Left ventricle myocardium superior (tissue), 1 donor: ENCODE measurements at regions not wholly inside any gene's neighbourhood (a gene's known extent, or its start where the extent isn't known, plus 50 kb on each side); places are given as distances from the start of the nearest gene placed in this dataset.
A peak's percentile ranks its signal among the peaks of the same experiment; 100 is the strongest.

Source experiments
- ATAC-seq: fragments of 200-7000 bp; cut with Tn5 transposase; one replicate; pipeline ENCODE4 v1.9.1; 2020; ENCODE audit warnings: mild to moderate bottlenecking, moderate library complexity
- DNase-seq: peaks from one replicate; pipeline ENCODE4 v3.0.0-alpha.2; 2020
- intact Hi-C: fragments of 100-400 bp; cut with micrococcal nuclease; formaldehyde crosslinking; loops from one replicate; pipeline ENCODE4 v1.11.0; 2022
- donor health status: DM: no; HTN: yes; CAD: no; lungs with severe emphysema.

- ATAC-seq (no peak), DNase-seq (no peak)
- intact Hi-C loops = no loop called here
Observed at GRCh38 chr4:14237911-14238310, 610.4 kb upstream of the BOD1L1 start.

GRCh38 chr4:14241574-14241973, 614.0 kb upstream of the BOD1L1 start:
- DNase-seq (no peak), ATAC-seq (no peak)
- intact Hi-C loops = no loop called here

GRCh38 chr4:14247767-14248166, 620.2 kb upstream of the BOD1L1 start:
- intact Hi-C loops = no loop called here
- DNase-seq (no peak), ATAC-seq (no peak)

- intact Hi-C loops = no loop called here
- no peak for ATAC-seq
- DNase-seq = no peak
Observed at GRCh38 chr4:14249226-14249625, 621.7 kb upstream of the BOD1L1 start.

GRCh38 chr4:14254252-14254651, 626.7 kb upstream of the BOD1L1 start:
- ATAC-seq (no peak), DNase-seq (peak; percentile 35)
- intact Hi-C loops = no loop called here

- DNase-seq (no peak), ATAC-seq (no peak)
- intact Hi-C loops = no loop called here
Observed at GRCh38 chr4:14254926-14255325, 627.4 kb upstream of the BOD1L1 start.

- intact Hi-C loops = no loop called here
- DNase-seq (no peak), ATAC-seq (no peak)
Observed at GRCh38 chr4:14257903-14258302, 630.4 kb upstream of the BOD1L1 start.

- DNase-seq = no peak
- no peak for ATAC-seq
- intact Hi-C loops = no loop called here
Observed at GRCh38 chr4:14259936-14260335, 632.4 kb upstream of the BOD1L1 start.

- no peak for ATAC-seq
Observed at GRCh38 chr4:14260591-14260990, 633.1 kb upstream of the BOD1L1 start.

GRCh38 chr4:14262221-14262620, 634.7 kb upstream of the BOD1L1 start:
- intact Hi-C loops = no loop called here
- ATAC-seq (no peak), DNase-seq (no peak)

More at GRCh38 chr4:14260591-14260990, 633.1 kb upstream of the BOD1L1 start:
- DNase-seq = no peak
- intact Hi-C loops = no loop called here

- ATAC-seq = no peak
- intact Hi-C loops = no loop called here
- no peak for DNase-seq
Observed at GRCh38 chr4:14264437-14264836, 636.9 kb upstream of the BOD1L1 start.

- ATAC-seq (no peak), DNase-seq (no peak)
- intact Hi-C loops = no loop called here
Observed at GRCh38 chr4:14265651-14266050, 638.1 kb upstream of the BOD1L1 start.

- intact Hi-C loops = no loop called here
- ATAC-seq = no peak
- no peak for DNase-seq
Observed at GRCh38 chr4:14267373-14268060, 640.0 kb upstream of the BOD1L1 start.

GRCh38 chr4:14269824-14270223, 642.3 kb upstream of the BOD1L1 start:
- intact Hi-C loops = no loop called here
- ATAC-seq (peak; percentile 65), DNase-seq (no peak)

GRCh38 chr4:14272206-14272605, 644.7 kb upstream of the BOD1L1 start:
- intact Hi-C loops = no loop called here
- DNase-seq (no peak), ATAC-seq (no peak)

- ATAC-seq = peak; percentile 19
- intact Hi-C loops = no loop called here
- DNase-seq = no peak
Observed at GRCh38 chr4:14277505-14277904, 650.0 kb upstream of the BOD1L1 start.

GRCh38 chr4:14280567-14280966, 653.0 kb upstream of the BOD1L1 start:
- ATAC-seq (no peak), DNase-seq (no peak)
- intact Hi-C loops = no loop called here

GRCh38 chr4:14284578-14284977, 657.1 kb upstream of the BOD1L1 start:
- DNase-seq = no peak
- ATAC-seq = no peak
- intact Hi-C loops = no loop called here

GRCh38 chr4:14289708-14290107, 662.2 kb upstream of the BOD1L1 start:
- DNase-seq (no peak), ATAC-seq (no peak)
- intact Hi-C loops = no loop called here

GRCh38 chr4:14293582-14293981, 666.1 kb upstream of the BOD1L1 start:
- intact Hi-C loops = no loop called here
- DNase-seq (no peak), ATAC-seq (no peak)

GRCh38 chr4:14294611-14295010, 667.1 kb upstream of the BOD1L1 start:
- DNase-seq (no peak), ATAC-seq (no peak)
- intact Hi-C loops = no loop called here

GRCh38 chr4:14299166-14299565, 671.6 kb upstream of the BOD1L1 start:
- intact Hi-C loops = no loop called here
- ATAC-seq (no peak), DNase-seq (no peak)
